Tibial artery (tissue), 4 donors: ENCODE measurements at regions not wholly inside any gene's neighbourhood (a gene's known extent, or its start where the extent isn't known, plus 50 kb on each side); places are given as distances from the start of the nearest gene placed in this dataset.

Experiments
- DNase-seq, 2 donors: peaks; one replicate each; pipeline ENCODE4 v3.0.0-alpha.2; 2019
- H3K27ac ChIP-seq, 2 donors: fragments of 200-600 bp; sonication (generic) in 1 of 2; 1 replicate in 1 of 2; 2 replicates in 1 of 2; pipeline ENCODE4 v1.5.1; 2018 to 2019; ENCODE audit warnings: mild to moderate bottlenecking in 1 of 2
- H3K27me3 ChIP-seq, 2 donors: fragments of 200-600 bp; sonication (generic) in 1 of 2; one replicate each; pipeline versions ENCODE4 v1.5.1 to v1.6.0; 2016 to 2019
- H3K36me3 ChIP-seq, 3 donors: fragments of 200-600 bp; sonication (generic) in 2 of 3; one replicate each; pipeline ENCODE4 v1.5.1; 2016 to 2019; ENCODE audit warnings: mild to moderate bottlenecking in 2 of 3
- H3K4me1 ChIP-seq, 4 donors: fragments of 200-600 bp; sonication (generic) in 2 of 4; 1 replicate in 3 of 4; 2 replicates in 1 of 4; pipeline ENCODE4 v1.5.1; 2016 to 2019
- H3K4me3 ChIP-seq, 2 donors: fragments of 200-600 bp; sonication (generic) in 1 of 2; 1 replicate in 1 of 2; 2 replicates in 1 of 2; pipeline ENCODE4 v1.5.1; 2018 to 2019; ENCODE audit warnings: mild to moderate bottlenecking in 2 of 2
- H3K9me3 ChIP-seq, 3 donors: fragments of 200-600 bp; sonication (generic) in 1 of 3; one replicate each; pipeline ENCODE4 v1.5.1; 2016 to 2019
- intact Hi-C: fragments of 100-400 bp; cut with DNase I; formaldehyde crosslinking; loops from one replicate; pipeline ENCODE4 v1.15.0; 2023; ENCODE audit warnings: low total_unique reads
- TF ChIP-seq, protein P1 (sequence below), 2 experiments: fragments of 200-600 bp in 1 of 2; fragments of 450-650 bp in 1 of 2; IDR thresholded peaks; one replicate each; pipeline ENCODE4 v1.5.1; 2017 to 2019; ENCODE audit warnings: antibody characterized with exemption in 2 of 2, mild to moderate bottlenecking in 1 of 2, moderate library complexity in 1 of 2

DNA sequence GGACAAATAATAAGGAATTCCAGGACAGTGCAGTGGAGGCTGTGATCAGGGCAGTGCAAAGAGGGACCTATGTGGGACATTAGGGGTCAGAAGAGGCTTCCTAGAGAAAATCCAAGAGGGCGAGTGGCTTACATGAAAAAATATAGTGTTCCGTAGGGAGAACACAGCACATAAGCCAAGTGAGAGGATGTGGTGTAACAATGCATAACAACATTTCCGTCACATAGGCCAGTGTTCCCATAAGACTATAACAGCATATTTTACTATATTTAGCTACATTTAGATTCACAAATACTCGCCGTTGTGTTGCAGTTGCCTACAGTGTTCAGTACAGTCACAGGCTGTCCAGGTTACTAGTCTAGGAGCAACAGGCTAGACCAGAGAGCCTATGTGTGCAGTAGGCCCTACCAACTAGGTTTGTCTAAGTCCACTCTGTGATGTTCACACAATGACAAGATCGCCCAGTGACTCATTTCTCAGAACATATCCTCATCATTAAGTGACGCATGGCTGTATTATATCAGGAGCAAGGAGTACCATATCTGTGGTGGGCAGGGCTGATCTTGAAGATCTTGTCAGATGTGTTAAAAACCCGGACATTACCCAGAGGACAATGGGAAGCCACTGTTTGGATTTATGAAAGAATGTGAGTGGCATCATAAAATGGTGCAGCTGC, 74.0 kb upstream of the TBL1X start:
- Histone ChIP-seq H3K4me3 (no peak overlapping the region), H3K9me3 (no peaks in the 10 kb centered on the region), H3K4me1 (no peaks in the 10 kb centered on the region), H3K36me3 (no peaks in the 10 kb centered on the region), H3K27me3 (no peaks in the 10 kb centered on the region), H3K27ac (no peak overlapping the region)
- TF ChIP-seq, protein P1, sequence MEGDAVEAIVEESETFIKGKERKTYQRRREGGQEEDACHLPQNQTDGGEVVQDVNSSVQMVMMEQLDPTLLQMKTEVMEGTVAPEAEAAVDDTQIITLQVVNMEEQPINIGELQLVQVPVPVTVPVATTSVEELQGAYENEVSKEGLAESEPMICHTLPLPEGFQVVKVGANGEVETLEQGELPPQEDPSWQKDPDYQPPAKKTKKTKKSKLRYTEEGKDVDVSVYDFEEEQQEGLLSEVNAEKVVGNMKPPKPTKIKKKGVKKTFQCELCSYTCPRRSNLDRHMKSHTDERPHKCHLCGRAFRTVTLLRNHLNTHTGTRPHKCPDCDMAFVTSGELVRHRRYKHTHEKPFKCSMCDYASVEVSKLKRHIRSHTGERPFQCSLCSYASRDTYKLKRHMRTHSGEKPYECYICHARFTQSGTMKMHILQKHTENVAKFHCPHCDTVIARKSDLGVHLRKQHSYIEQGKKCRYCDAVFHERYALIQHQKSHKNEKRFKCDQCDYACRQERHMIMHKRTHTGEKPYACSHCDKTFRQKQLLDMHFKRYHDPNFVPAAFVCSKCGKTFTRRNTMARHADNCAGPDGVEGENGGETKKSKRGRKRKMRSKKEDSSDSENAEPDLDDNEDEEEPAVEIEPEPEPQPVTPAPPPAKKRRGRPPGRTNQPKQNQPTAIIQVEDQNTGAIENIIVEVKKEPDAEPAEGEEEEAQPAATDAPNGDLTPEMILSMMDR (IDR thresholded peaks at IDR 0.05) = no peak
- no peak for DNase-seq
- intact Hi-C loops = no loop called here

DNA sequence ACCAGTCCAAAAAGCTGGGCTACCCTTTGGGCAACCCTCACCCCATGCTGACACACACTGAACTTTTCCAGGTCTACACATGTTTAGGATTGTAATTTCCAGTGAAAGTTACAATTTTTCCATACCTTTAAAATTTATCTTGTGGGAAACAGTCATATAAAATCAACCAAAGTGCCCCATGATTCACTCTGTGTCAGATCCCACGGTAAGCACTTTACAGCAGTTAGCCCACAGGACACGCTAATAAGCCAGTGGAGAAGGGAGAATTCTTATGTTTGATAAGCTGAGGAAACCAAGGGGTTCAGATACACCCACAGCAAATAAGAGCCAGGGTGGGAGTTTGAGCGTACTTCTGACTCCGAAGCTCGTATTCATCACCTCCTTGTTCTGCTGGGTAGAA, 72.4 kb upstream of the TBL1X start:
- DNase-seq = no peak
- no peaks in the 10 kb centered on the region for H3K36me3 ChIP-seq
- H3K9me3 ChIP-seq = no peaks in the 10 kb centered on the region
- no peak overlapping the region for H3K27ac ChIP-seq
- intact Hi-C loops = no loop called here
- no peak overlapping the region for H3K4me3 ChIP-seq
- no peaks in the 10 kb centered on the region for H3K27me3 ChIP-seq
- peaks cover 0 to 8% (median 0%) of the 10 kb centered on the region in 4 donors for H3K4me1 ChIP-seq
- TF ChIP-seq, protein P1 (IDR thresholded peaks at IDR 0.05) = no peak

DNA sequence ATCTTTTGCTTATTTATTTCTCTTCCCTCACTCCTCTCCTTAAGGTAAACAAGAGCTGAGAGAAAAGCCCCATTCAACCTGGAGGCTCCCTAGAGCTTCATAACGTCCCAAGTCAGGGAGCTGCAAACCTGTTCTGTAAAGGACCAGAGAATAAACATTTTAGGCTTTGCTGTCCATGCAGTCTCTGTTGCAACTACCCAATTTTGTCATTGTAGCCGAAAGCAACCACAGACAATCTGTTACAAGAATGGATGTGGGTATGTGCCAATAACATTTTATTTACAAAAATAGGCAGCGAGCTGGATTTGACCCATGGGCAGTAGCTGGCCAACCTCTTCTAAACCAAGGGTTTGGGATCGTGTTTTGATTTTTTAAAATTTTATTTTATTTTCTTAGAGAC, 71.3 kb upstream of the TBL1X start:
- no peak for DNase-seq
- Histone ChIP-seq H3K4me3 (no peak overlapping the region), H3K27ac (no peak overlapping the region), H3K36me3 (no peaks in the 10 kb centered on the region), H3K4me1 (peaks cover 0 to 8% (median 0%) of the 10 kb centered on the region in 4 donors), H3K27me3 (no peaks in the 10 kb centered on the region), H3K9me3 (no peaks in the 10 kb centered on the region)
- intact Hi-C loops = no loop called here
- TF ChIP-seq, protein P1 (IDR thresholded peaks at IDR 0.05) = no peak

DNA sequence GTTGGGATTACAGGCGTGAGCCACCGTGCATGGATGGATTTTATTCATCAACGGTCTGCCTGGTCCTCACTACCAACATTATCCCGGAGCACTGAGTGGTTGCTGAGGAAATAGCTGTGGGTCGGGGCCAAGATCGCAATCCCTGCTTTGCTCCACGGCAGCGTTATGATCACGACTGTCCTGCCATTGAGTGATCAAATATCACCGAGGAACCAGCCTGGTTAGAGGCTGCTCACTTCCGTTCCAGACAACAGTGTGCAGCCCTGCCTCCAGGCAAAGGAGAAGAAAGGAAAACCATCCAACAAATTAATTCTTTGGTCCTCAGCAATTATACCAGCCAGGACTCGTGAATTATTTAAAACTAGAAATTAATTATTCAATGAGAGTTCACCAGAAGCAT, 70.6 kb upstream of the TBL1X start:
- intact Hi-C loops = no loop called here
- TF ChIP-seq, protein P1 (IDR thresholded peaks at IDR 0.05) = no peak

DNA sequence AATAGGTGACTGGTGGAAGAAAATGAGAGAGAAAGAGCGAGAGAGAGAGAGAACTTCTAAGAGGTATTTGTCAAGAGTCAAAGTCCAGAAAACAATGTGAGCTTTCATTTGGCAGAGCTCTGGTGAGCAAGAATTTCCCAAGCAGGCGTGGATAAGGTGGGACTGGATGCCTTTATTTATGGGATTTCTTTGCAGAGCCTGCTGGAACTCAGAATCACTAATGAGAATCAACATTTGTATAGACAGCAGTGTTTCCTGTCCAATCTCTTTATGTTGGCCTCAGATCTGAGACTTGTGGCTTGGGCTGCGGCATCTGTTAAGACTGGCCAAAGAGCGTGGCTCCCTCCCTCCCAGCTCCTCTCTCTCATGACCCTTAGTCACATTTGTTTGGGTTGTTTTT, 67.9 kb upstream of the TBL1X start:
- H3K36me3 ChIP-seq = no peaks in the 10 kb centered on the region
- TF ChIP-seq, protein P1 (IDR thresholded peaks at IDR 0.05) = no peak
- no peak overlapping the region for H3K27ac ChIP-seq
- H3K4me1 ChIP-seq = peaks cover 0 to 8% (median 0%) of the 10 kb centered on the region in 4 donors
- intact Hi-C loops = no loop called here
- H3K27me3 ChIP-seq = no peaks in the 10 kb centered on the region
- no peak overlapping the region for H3K4me3 ChIP-seq
- H3K9me3 ChIP-seq = no peaks in the 10 kb centered on the region
- DNase-seq = no peak

More for the DNA sequence above, 70.6 kb upstream of the TBL1X start:
- Histone ChIP-seq H3K4me3 (no peak overlapping the region), H3K4me1 (peaks cover 0 to 8% (median 0%) of the 10 kb centered on the region in 4 donors), H3K27ac (no peak overlapping the region), H3K36me3 (no peaks in the 10 kb centered on the region), H3K27me3 (no peaks in the 10 kb centered on the region), H3K9me3 (no peaks in the 10 kb centered on the region)
- no peak for DNase-seq
